OCI-LY3 (cell line): ENCODE measurements at regions not wholly inside any gene's neighbourhood (a gene's known extent, or its start where the extent isn't known, plus 50 kb on each side); places are given as distances from the start of the nearest gene placed in this dataset.

Experiments
- H2AFZ ChIP-seq: fragments of 200-600, 300-600 bp; shearing (Covaris generic); 2 replicates; pipeline ENCODE4 v1.6.0; 2014; ENCODE audit warnings: antibody characterized with exemption, low read depth, low read length
- H3K27ac ChIP-seq: fragments of 200-600, 300-600 bp; sonication (generic); 2 replicates; pipeline ENCODE4 v1.5.1; 2014; ENCODE audit warnings: mild to moderate bottlenecking, low read length, moderate library complexity, mixed read lengths
- H3K27me3 ChIP-seq: fragments of 200-600, 300-600 bp; sonication (generic); 2 replicates; pipeline ENCODE4 v1.6.1; 2014; ENCODE audit warnings: low read depth, low read length, mixed read lengths
- H3K36me3 ChIP-seq: fragments of 200-600, 300-600 bp; sonication (generic); replicated peaks from 2 replicates; pipeline ENCODE3; 2014; ENCODE audit warnings: low read depth, low read length, mixed read lengths
- H3K4me1 ChIP-seq: fragments of 300-600, 200-600 bp; sonication (generic); 2 replicates; pipeline ENCODE4 v1.6.1; 2014; ENCODE audit warnings: low read length, mixed read lengths
- H3K4me2 ChIP-seq: fragments of 200-600, 300-600 bp; sonication (generic); 2 replicates; pipeline ENCODE4 v1.6.1; 2014; ENCODE audit warnings: low read length, mixed read lengths
- H3K4me3 ChIP-seq: fragments of 300-600, 200-600 bp; sonication (generic); 2 replicates; pipeline ENCODE4 v1.5.1; 2014; ENCODE audit warnings: antibody characterized with exemption, mild to moderate bottlenecking, low read length, moderate library complexity
- H3K79me2 ChIP-seq: fragments of 300-600, 200-600 bp; shearing (Covaris generic); 2 replicates; pipeline ENCODE4 v1.6.1; 2014; ENCODE audit warnings: mild to moderate bottlenecking, low read length, mixed read lengths
- H3K9ac ChIP-seq: fragments of 300-600, 200-600 bp; shearing (Covaris generic); 2 replicates; pipeline ENCODE4 v1.6.0; 2014; ENCODE audit warnings: mild to moderate bottlenecking, low read length, moderate library complexity
- H3K9me3 ChIP-seq: fragments of 200-600, 300-600 bp; shearing (Covaris generic); 2 replicates; pipeline ENCODE4 v1.6.1; 2014; ENCODE audit warnings: low read length, mixed read lengths; ENCODE audit not compliant: insufficient read depth
- H4K20me1 ChIP-seq: fragments of 200-600, 300-600 bp; sonication (generic); 2 replicates; pipeline ENCODE4 v1.6.1; 2016; ENCODE audit warnings: low read length, mixed read lengths; ENCODE audit not compliant: insufficient read depth
- EZH2phosphoT487 ChIP-seq: fragments of 200-600 bp; shearing (Covaris generic); IDR thresholded peaks from 2 replicates; pipeline ENCODE4 v1.6.1; 2018; ENCODE audit warnings: antibody characterized with exemption, mixed run types, low read depth
- TF ChIP-seq, protein P1 (sequence below): fragments of 200-600, 300-600 bp; sonication (generic); IDR thresholded peaks from 2 replicates; pipeline ENCODE4 v1.5.1; 2014; ENCODE audit warnings: antibody characterized with exemption, low read length, low read depth

DNA sequence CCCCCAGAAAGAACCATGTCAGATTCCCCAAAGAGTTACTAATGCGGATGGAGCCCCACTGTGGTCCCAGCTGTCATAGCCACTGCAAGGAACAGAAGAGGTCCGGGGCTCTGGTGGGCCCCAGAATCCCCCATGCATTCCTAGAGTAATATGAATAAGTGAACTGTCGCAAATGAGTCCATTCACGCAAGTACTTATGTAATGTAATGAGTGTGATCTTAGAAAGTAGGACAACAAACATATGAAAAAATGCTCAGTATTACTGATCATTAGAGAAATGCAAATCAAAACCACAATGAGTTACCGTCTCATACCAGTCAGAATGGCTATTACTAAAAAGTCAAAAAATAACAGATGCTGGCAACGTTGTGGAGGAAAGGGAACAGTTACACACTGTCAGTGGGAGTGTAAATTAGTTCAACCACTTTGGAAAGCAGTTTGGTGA is 141.5 kb upstream of the RBPJ start:
- H3K79me2 ChIP-seq, result no peaks in the 10 kb centered on the region
- peak; percentile 69; the same call in 1 of the 2 replicates for TF ChIP-seq EZH2phosphoT487
- TF ChIP-seq, protein P1, sequence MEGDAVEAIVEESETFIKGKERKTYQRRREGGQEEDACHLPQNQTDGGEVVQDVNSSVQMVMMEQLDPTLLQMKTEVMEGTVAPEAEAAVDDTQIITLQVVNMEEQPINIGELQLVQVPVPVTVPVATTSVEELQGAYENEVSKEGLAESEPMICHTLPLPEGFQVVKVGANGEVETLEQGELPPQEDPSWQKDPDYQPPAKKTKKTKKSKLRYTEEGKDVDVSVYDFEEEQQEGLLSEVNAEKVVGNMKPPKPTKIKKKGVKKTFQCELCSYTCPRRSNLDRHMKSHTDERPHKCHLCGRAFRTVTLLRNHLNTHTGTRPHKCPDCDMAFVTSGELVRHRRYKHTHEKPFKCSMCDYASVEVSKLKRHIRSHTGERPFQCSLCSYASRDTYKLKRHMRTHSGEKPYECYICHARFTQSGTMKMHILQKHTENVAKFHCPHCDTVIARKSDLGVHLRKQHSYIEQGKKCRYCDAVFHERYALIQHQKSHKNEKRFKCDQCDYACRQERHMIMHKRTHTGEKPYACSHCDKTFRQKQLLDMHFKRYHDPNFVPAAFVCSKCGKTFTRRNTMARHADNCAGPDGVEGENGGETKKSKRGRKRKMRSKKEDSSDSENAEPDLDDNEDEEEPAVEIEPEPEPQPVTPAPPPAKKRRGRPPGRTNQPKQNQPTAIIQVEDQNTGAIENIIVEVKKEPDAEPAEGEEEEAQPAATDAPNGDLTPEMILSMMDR, result peak; percentile 38
- no peak overlapping the region for H2AFZ ChIP-seq
- H3K27me3 ChIP-seq, result no peaks in the 10 kb centered on the region
- H3K4me1 ChIP-seq, result peaks cover 42% of the 10 kb centered on the region
- peak overlapping the region; percentile 8; the same call in 1 of the 2 replicates for H3K9ac ChIP-seq
- H3K4me2 ChIP-seq, result peak overlapping the region; percentile 63
- no peaks in the 10 kb centered on the region for H4K20me1 ChIP-seq
- H3K9me3 ChIP-seq, result no peaks in the 10 kb centered on the region
- no peaks in the 10 kb centered on the region for H3K36me3 ChIP-seq
- H3K27ac ChIP-seq, result peak overlapping the region; percentile 45
- H3K4me3 ChIP-seq, result peak overlapping the region; percentile 25; the same call in 1 of the 2 replicates

DNA sequence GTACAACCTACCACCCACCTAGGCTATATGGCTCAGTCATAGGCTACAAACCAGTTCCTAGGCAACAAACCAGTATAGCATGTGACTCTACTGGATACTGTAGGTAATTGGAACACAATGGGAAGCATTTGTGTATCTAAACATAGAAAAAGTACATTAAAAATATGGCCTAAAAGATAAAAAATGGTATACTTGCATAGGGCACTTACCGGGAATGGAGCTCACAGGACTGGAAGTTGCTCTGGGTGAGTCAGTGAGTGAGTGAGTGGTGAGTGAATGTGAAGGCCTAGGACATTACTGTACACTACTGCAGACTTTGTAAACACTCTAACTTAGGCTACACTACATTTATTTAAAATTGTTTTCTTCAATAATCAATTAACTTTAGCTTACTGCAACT is 139.2 kb upstream of the RBPJ start:
- no peak overlapping the region for H3K27ac ChIP-seq
- H3K4me1 ChIP-seq, result peaks cover 22% of the 10 kb centered on the region
- no peaks in the 10 kb centered on the region for H3K79me2 ChIP-seq
- H3K36me3 ChIP-seq, result no peaks in the 10 kb centered on the region
- H3K9ac ChIP-seq, result no peak overlapping the region
- H3K27me3 ChIP-seq, result no peaks in the 10 kb centered on the region
- no peaks in the 10 kb centered on the region for H3K9me3 ChIP-seq
- no peak overlapping the region for H3K4me3 ChIP-seq
- no peaks in the 10 kb centered on the region for H4K20me1 ChIP-seq
- no peak overlapping the region for H2AFZ ChIP-seq
- no peak for TF ChIP-seq EZH2phosphoT487
- TF ChIP-seq, protein P1, result no peak
- no peak overlapping the region for H3K4me2 ChIP-seq

DNA sequence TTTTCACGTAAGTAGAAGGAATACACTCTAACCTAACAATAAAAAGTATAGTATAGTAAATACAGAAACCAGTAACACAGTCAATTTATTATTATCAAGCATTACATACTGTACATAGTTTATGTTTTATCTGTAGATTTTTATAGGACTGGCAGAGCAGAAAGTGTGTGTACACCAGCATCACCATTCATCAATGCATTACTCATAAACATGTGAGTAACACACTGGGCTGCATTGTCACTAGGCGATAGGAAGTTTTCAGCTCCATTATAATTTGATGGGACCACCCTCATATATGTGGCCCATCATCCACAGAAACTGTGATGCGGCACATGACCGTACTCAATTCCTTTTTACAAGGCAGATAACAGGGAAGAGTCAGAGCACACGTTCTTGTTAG is 137.8 kb upstream of the RBPJ start:
- H3K36me3 ChIP-seq, result no peaks in the 10 kb centered on the region
- no peaks in the 10 kb centered on the region for H3K9me3 ChIP-seq
- H4K20me1 ChIP-seq, result no peaks in the 10 kb centered on the region
- no peaks in the 10 kb centered on the region for H3K27me3 ChIP-seq
- H3K4me1 ChIP-seq, result peaks cover 20% of the 10 kb centered on the region
- no peak for TF ChIP-seq EZH2phosphoT487
- TF ChIP-seq, protein P1, result no peak
- H3K27ac ChIP-seq, result no peak overlapping the region
- H3K9ac ChIP-seq, result no peak overlapping the region
- no peaks in the 10 kb centered on the region for H3K79me2 ChIP-seq
- no peak overlapping the region for H3K4me2 ChIP-seq
- no peak overlapping the region for H2AFZ ChIP-seq
- H3K4me3 ChIP-seq, result no peak overlapping the region

DNA sequence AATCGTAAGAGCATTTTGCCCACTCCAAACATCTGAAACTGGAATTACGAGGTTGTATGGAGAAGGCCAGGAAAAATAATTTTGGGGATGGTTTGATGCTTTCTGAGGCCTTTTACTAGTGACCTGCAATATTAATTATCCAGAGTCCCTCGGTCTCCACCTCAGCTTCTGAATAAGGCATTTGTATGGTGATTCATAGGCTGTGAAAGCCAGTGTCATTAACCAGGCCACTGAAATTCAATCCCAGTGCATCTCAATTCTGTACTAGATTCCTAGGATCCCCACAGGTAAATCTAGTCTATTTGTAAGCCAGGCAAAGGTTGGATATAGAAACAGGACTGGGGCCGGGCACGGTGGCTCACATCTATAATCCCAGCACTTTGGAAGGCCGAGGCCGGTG is 135.4 kb upstream of the RBPJ start:
- no peaks in the 10 kb centered on the region for H4K20me1 ChIP-seq

More for the DNA sequence above, 135.4 kb upstream of the RBPJ start:
- H3K27ac ChIP-seq, result no peak overlapping the region
- no peak overlapping the region for H3K4me2 ChIP-seq
- H3K36me3 ChIP-seq, result no peaks in the 10 kb centered on the region
- H3K4me1 ChIP-seq, result no peaks in the 10 kb centered on the region
- H3K9ac ChIP-seq, result no peak overlapping the region
- no peaks in the 10 kb centered on the region for H3K79me2 ChIP-seq
- H3K9me3 ChIP-seq, result no peaks in the 10 kb centered on the region
- 0 out of 2 replicates have a peak, but pooled peaks cover 7% of the 10 kb centered on the region for H3K27me3 ChIP-seq
- TF ChIP-seq, protein P1, result no peak
- TF ChIP-seq EZH2phosphoT487, result no peak
- H2AFZ ChIP-seq, result no peak overlapping the region
- H3K4me3 ChIP-seq, result no peak overlapping the region
